OCI-LY7 (cell line): ENCODE measurements at regions not wholly inside any gene's neighbourhood (a gene's known extent, or its start where the extent isn't known, plus 50 kb on each side); places are given as distances from the start of the nearest gene placed in this dataset.

Experiments used
- BruUV-seq: library from RNA; stranded (reverse); fragments of 400-500 nt; replicated peaks from 2 replicates; lab custom pipeline; 2021; lab: Mats Ljungman, UMichigan
- CTCF ChIA-PET: fragments of 300-600 bp; sonication (Branson Sonifier 250); formaldehyde crosslinking; loops from one replicate; lab custom pipeline; 2022; ENCODE audit warnings: antibody characterized with exemption; ENCODE audit not compliant: unreplicated experiment; lab: Charles Lee
- POLR2A ChIA-PET: fragments of 300-600 bp; sonication (Branson Sonifier 250); formaldehyde crosslinking; loops from one replicate; lab custom pipeline; 2022; ENCODE audit warnings: antibody characterized with exemption; lab: Charles Lee
- DNase-seq: peaks from one replicate; pipeline ENCODE4 v3.0.0-alpha.2; 2015; ENCODE audit warnings: low spot score
- H2AFZ ChIP-seq: fragments of 200-600 bp; sonication (generic), shearing (Covaris generic); 2 replicates; pipeline ENCODE4 v1.6.1; 2014; ENCODE audit warnings: mild to moderate bottlenecking, antibody characterized with exemption, low read length, moderate library complexity
- H3K27ac ChIP-seq: fragments of 200-600 bp; sonication (generic); 2 replicates; pipeline ENCODE4 v1.5.1; 2014; ENCODE audit warnings: mixed run types, low read depth, mild to moderate bottlenecking, moderate library complexity, low read length, inconsistent platforms; ENCODE audit not compliant: poor library complexity, severe bottlenecking
- H3K36me3 ChIP-seq: fragments of 200-600 bp; sonication (generic); 2 replicates; pipeline ENCODE4 v1.6.1; 2014; ENCODE audit warnings: mild to moderate bottlenecking, antibody characterized with exemption, low read length, moderate library complexity, mixed read lengths; ENCODE audit not compliant: insufficient read depth
- H3K4me1 ChIP-seq: fragments of 200-600 bp; sonication (generic); 2 replicates; pipeline ENCODE4 v1.5.1; 2014; ENCODE audit warnings: mild to moderate bottlenecking, low read length; ENCODE audit not compliant: insufficient read depth, poor library complexity, severe bottlenecking
- H3K4me2 ChIP-seq: fragments of 200-600 bp; sonication (generic); 2 replicates; pipeline ENCODE4 v1.6.1; 2014; ENCODE audit warnings: mild to moderate bottlenecking, low read length
- H3K4me3 ChIP-seq: fragments of 200-600 bp; sonication (generic); 2 replicates; pipeline ENCODE4 v1.5.1; 2014; ENCODE audit warnings: mild to moderate bottlenecking, low read depth, low read length; ENCODE audit not compliant: poor library complexity, severe bottlenecking
- H3K79me2 ChIP-seq: fragments of 200-600 bp; sonication (generic); 2 replicates; pipeline ENCODE4 v1.6.1; 2016; ENCODE audit warnings: low read depth, mild to moderate bottlenecking, low read length, moderate library complexity, mixed read lengths; ENCODE audit not compliant: insufficient read depth
- H3K9me2 ChIP-seq: fragments of 200-600 bp; sonication (generic); 2 replicates; pipeline ENCODE4 v1.6.1; 2016; ENCODE audit warnings: mild to moderate bottlenecking, low read length, mixed read lengths; ENCODE audit not compliant: insufficient read depth
- H3K9me3 ChIP-seq: fragments of 200-600 bp; sonication (generic); 2 replicates; pipeline ENCODE4 v1.6.1; 2014; ENCODE audit warnings: mild to moderate bottlenecking, mixed run types, low read length, mixed read lengths
- H4K20me1 ChIP-seq: fragments of 200-600 bp; sonication (generic); 2 replicates; pipeline ENCODE4 v1.6.1; 2014; ENCODE audit warnings: mild to moderate bottlenecking, antibody characterized with exemption, low read length, moderate library complexity, mixed read lengths; ENCODE audit not compliant: insufficient read depth
- CTCF ChIP-seq: fragments of 200-600 bp; sonication (generic); conservative IDR thresholded peaks from 2 replicates; pipeline ENCODE4 v1.5.1; 2014; ENCODE audit warnings: mild to moderate bottlenecking, antibody characterized with exemption, low read length, moderate library complexity, mixed read lengths
- EZH2phosphoT487 ChIP-seq: fragments of 200-600 bp; sonication (generic); IDR thresholded peaks from 2 replicates; pipeline ENCODE4 v1.6.1; 2018; ENCODE audit warnings: low read depth, borderline replicate concordance, mild to moderate bottlenecking, mixed run types, antibody characterized with exemption, low read length, moderate library complexity, mixed read lengths
- intact Hi-C: fragments of 100-400 bp; cut with micrococcal nuclease; formaldehyde crosslinking; loops from one replicate; pipeline ENCODE4 v1.10.0; 2022; ENCODE audit not compliant: unreplicated experiment

- H3K9me3 ChIP-seq: no peaks in the 10 kb centered on the region
- ChIA-PET CTCF (no interaction called here), POLR2A (interaction anchor here (0.6 kb wide), 1 partner anchor 95 kb away, joined by 3 read pairs; no protein-coding TSS in a partner anchor)
- H3K27ac ChIP-seq: no peak overlapping the region
- no peaks in the 10 kb centered on the region for H3K4me1 ChIP-seq
- BruUV-seq: no TSS peak
- no peak for DNase-seq
- no peaks in the 10 kb centered on the region for H3K9me2 ChIP-seq
- no peaks in the 10 kb centered on the region for H3K36me3 ChIP-seq
- H3K4me2 ChIP-seq: no peak overlapping the region
- no peak overlapping the region for H3K4me3 ChIP-seq
- H3K79me2 ChIP-seq: no peaks in the 10 kb centered on the region
- no peak overlapping the region for H2AFZ ChIP-seq
- TF ChIP-seq CTCF: no peak
- TF ChIP-seq EZH2phosphoT487: no peak
- H4K20me1 ChIP-seq: no peaks in the 10 kb centered on the region
- intact Hi-C loops: no loop called here
These were observed 108.8 kb upstream of the AFDN start for GRCh38 chr6:167717867-167718266.

- H3K4me2 ChIP-seq: no peak overlapping the region
- no peaks in the 10 kb centered on the region for H3K9me2 ChIP-seq
- H3K27ac ChIP-seq: no peak overlapping the region
- H3K36me3 ChIP-seq: no peaks in the 10 kb centered on the region
- no peaks in the 10 kb centered on the region for H3K4me1 ChIP-seq
- no peak for DNase-seq
- H3K4me3 ChIP-seq: no peak overlapping the region
- no peaks in the 10 kb centered on the region for H3K9me3 ChIP-seq
- BruUV-seq: no TSS peak
- intact Hi-C loops: no loop called here
- ChIA-PET POLR2A (no interaction called here), CTCF (no interaction called here)
- no peak for TF ChIP-seq EZH2phosphoT487
- no peak for TF ChIP-seq CTCF
- H2AFZ ChIP-seq: no peak overlapping the region
- H4K20me1 ChIP-seq: no peaks in the 10 kb centered on the region
- no peaks in the 10 kb centered on the region for H3K79me2 ChIP-seq
These were observed 106.8 kb upstream of the AFDN start for GRCh38 chr6:167719920-167720319.

GRCh38 chr6:167720456-167721285, 106.0 kb upstream of the AFDN start:
- H3K9me3 ChIP-seq: no peaks in the 10 kb centered on the region
- H3K9me2 ChIP-seq: no peaks in the 10 kb centered on the region
- CTCF ChIA-PET: no interaction called here
- TF ChIP-seq CTCF: no peak
- no peak for TF ChIP-seq EZH2phosphoT487
- H3K4me1 ChIP-seq: no peaks in the 10 kb centered on the region
- POLR2A ChIA-PET: no interaction called here
- BruUV-seq: no TSS peak
- H2AFZ ChIP-seq: no peak overlapping the region
- no peaks in the 10 kb centered on the region for H3K36me3 ChIP-seq
- H4K20me1 ChIP-seq: no peaks in the 10 kb centered on the region
- intact Hi-C loops: no loop called here
- H3K27ac ChIP-seq: no peak overlapping the region
- no peak overlapping the region for H3K4me2 ChIP-seq
- no peak for DNase-seq
- no peak overlapping the region for H3K4me3 ChIP-seq
- no peaks in the 10 kb centered on the region for H3K79me2 ChIP-seq
